Spleen (tissue), 7 donors: ENCODE measurements at regions not wholly inside any gene's neighbourhood (a gene's known extent, or its start where the extent isn't known, plus 50 kb on each side); places are given as distances from the start of the nearest gene placed in this dataset.

ENCODE experiments used
- POLR2A ChIP-seq, 3 donors: fragments of 450-650 bp; IDR thresholded peaks; one replicate each; pipeline ENCODE4 v1.5.1; 2017; ENCODE audit warnings: antibody characterized with exemption in 3 of 3, mild to moderate bottlenecking in 1 of 3
- POLR2AphosphoS5 ChIP-seq, 3 donors: sonication (generic); formaldehyde crosslinking; IDR thresholded peaks; one replicate each; pipeline ENCODE4 v1.5.1; 2017; ENCODE audit warnings: antibody characterized with exemption in 3 of 3
- TF ChIP-seq, protein P1 (sequence below), 11 experiments: fragments of 200-600 bp in 7 of 11; fragments of 450-650 bp in 4 of 11; sonication (generic) in 4 of 11; IDR thresholded peaks in 8 of 11; conservative IDR thresholded peaks in 3 of 11; 1 replicate in 7 of 11; 2 replicates in 4 of 11; pipeline versions ENCODE4 v1.4.0 to v1.8.0; 2016 to 2021; ENCODE audit warnings: antibody characterized with exemption in 11 of 11, inconsistent platforms in 4 of 11, mild to moderate bottlenecking in 1 of 11
- donor health status: DM: no; HTN: no; CAD: no; lungs with moderate emphysema.
- donor health status: DM: no; HTN: no; CAD: no.
- donor health status: DM: no; HTN: no; CAD: no.

GRCh38 chr16:52819405-52819804 lies 233.3 kb downstream of the CHD9NB start:
- TF ChIP-seq POLR2A (IDR thresholded peaks at IDR 0.05) (no peak), POLR2AphosphoS5 (IDR thresholded peaks at IDR 0.05) (no peak)
- TF ChIP-seq, protein P1, sequence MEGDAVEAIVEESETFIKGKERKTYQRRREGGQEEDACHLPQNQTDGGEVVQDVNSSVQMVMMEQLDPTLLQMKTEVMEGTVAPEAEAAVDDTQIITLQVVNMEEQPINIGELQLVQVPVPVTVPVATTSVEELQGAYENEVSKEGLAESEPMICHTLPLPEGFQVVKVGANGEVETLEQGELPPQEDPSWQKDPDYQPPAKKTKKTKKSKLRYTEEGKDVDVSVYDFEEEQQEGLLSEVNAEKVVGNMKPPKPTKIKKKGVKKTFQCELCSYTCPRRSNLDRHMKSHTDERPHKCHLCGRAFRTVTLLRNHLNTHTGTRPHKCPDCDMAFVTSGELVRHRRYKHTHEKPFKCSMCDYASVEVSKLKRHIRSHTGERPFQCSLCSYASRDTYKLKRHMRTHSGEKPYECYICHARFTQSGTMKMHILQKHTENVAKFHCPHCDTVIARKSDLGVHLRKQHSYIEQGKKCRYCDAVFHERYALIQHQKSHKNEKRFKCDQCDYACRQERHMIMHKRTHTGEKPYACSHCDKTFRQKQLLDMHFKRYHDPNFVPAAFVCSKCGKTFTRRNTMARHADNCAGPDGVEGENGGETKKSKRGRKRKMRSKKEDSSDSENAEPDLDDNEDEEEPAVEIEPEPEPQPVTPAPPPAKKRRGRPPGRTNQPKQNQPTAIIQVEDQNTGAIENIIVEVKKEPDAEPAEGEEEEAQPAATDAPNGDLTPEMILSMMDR (IDR thresholded peaks at IDR 0.05 in 8 of 11, conservative IDR thresholded peaks at IDR 0.05 in 3 of 11): no peak
